ENCODE measurements at regions not wholly inside any gene's neighbourhood (a gene's known extent, or its start where the extent isn't known, plus 50 kb on each side); places are given as distances from the start of the nearest gene placed in this dataset.

DNA sequence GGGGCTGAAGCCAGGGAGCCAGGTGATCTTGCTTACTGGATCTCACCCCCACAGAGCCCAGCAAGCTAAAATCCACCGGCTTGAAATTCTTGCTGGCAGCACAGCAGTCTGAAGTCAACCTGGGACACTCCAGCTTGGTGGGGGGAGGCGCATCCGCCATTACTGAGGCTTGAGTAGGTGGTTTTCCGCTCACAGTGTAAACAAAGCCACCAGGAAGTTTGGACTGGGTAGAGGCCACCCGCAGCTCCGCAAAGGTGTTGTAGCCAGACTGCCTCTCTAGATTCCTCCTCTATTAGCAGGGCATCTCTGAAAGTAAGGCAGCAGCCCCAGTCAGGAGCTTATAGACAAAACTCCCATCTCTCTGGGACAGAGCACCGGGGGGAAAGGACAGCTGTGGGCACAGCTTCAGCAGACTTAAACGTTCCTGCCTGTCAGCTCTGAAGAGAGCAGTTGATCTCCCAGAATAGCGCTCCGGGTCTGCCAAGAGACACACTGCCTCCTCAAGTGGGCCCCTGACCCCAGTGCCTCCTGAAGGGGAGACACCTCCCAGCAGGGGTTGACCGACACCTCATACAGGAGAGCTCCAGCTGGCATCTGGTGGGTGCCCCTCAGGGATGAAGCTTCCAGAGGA is 206.3 kb upstream of the KHDRBS2 start:
- TF ChIP-seq, protein P1, sequence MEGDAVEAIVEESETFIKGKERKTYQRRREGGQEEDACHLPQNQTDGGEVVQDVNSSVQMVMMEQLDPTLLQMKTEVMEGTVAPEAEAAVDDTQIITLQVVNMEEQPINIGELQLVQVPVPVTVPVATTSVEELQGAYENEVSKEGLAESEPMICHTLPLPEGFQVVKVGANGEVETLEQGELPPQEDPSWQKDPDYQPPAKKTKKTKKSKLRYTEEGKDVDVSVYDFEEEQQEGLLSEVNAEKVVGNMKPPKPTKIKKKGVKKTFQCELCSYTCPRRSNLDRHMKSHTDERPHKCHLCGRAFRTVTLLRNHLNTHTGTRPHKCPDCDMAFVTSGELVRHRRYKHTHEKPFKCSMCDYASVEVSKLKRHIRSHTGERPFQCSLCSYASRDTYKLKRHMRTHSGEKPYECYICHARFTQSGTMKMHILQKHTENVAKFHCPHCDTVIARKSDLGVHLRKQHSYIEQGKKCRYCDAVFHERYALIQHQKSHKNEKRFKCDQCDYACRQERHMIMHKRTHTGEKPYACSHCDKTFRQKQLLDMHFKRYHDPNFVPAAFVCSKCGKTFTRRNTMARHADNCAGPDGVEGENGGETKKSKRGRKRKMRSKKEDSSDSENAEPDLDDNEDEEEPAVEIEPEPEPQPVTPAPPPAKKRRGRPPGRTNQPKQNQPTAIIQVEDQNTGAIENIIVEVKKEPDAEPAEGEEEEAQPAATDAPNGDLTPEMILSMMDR (IDR thresholded peaks at IDR 0.05; ENCODE audit: borderline replicate concordance, extremely low read depth, low read length, poor library complexity, severe bottlenecking): no peak
- TF ChIP-seq EZH2 (IDR thresholded peaks at IDR 0.05; ENCODE audit: borderline replicate concordance, low read depth, low read length, severe bottlenecking): no peak

Measured in DND-41 (cell line).